Spinal cord (tissue), 9 donors: ENCODE measurements at regions not wholly inside any gene's neighbourhood (a gene's known extent, or its start where the extent isn't known, plus 50 kb on each side); places are given as distances from the start of the nearest gene placed in this dataset.

Experiments
- DNase-seq, 6 donors: peaks; one replicate each; pipeline versions ENCODE4 v3.0.0 to v3.0.0-alpha.2; 2013 to 2015; ENCODE audit warnings: low spot score in 6 of 6, low read depth in 4 of 6
- H3K27ac ChIP-seq: one replicate; pipeline ENCODE4 v1.5.1; 2013; ENCODE audit warnings: low read depth, low read length, control low read depth
- H3K27me3 ChIP-seq: one replicate; pipeline ENCODE4 v1.6.1; 2013; ENCODE audit warnings: low read length; ENCODE audit not compliant: control insufficient read depth, insufficient read depth
- H3K36me3 ChIP-seq: one replicate; pipeline ENCODE4 v1.6.1; 2013; ENCODE audit warnings: low read length; ENCODE audit not compliant: control insufficient read depth, insufficient read depth
- H3K4me1 ChIP-seq: one replicate; pipeline ENCODE4 v1.6.1; 2013; ENCODE audit warnings: low read length; ENCODE audit not compliant: control insufficient read depth, insufficient read depth
- H3K4me3 ChIP-seq: one replicate; pipeline ENCODE4 v1.5.1; 2013; ENCODE audit warnings: low read depth, low read length, control low read depth
- H3K9me3 ChIP-seq: one replicate; pipeline ENCODE4 v1.6.1; 2013; ENCODE audit warnings: low read length; ENCODE audit not compliant: control insufficient read depth, insufficient read depth
- WGBS: methylation state at CpG from one replicate; pipeline ENCODE4 v1.1.5; 2013; ENCODE audit warnings: missing lambda C conversion rate; ENCODE audit not compliant: insufficient coverage; 5-methylcytosine and 5-hydroxymethylcytosine counted together
- donor health status: healthy.

- Histone ChIP-seq H3K27ac (no peak overlapping the region), H3K27me3 (no peaks in the 10 kb centered on the region), H3K4me3 (no peak overlapping the region), H3K9me3 (no peaks in the 10 kb centered on the region), H3K4me1 (no peaks in the 10 kb centered on the region), H3K36me3 (no peaks in the 10 kb centered on the region)
- no peak for DNase-seq
- 89% methylated on average over 45 of the region's 48 CpGs for WGBS
Measured at GRCh38 chr13:76189882-76190519, 553.9 kb downstream of the LMO7 start.

- Histone ChIP-seq H3K4me1 (no peaks in the 10 kb centered on the region), H3K27me3 (no peaks in the 10 kb centered on the region), H3K4me3 (no peak overlapping the region), H3K9me3 (no peaks in the 10 kb centered on the region), H3K27ac (no peak overlapping the region), H3K36me3 (no peaks in the 10 kb centered on the region)
- no CpG with 5 or more reads among the region's 5 CpGs for WGBS
- peak in 1 of 6 donors; percentile 24 for DNase-seq
Measured at GRCh38 chr13:76175961-76176725, 540.0 kb downstream of the LMO7 start.

GRCh38 chr13:76168661-76169060 lies 532.5 kb downstream of the LMO7 start:
- 100% methylated on average over 1 of the region's 3 CpGs for WGBS
- H3K4me3 ChIP-seq = no peak overlapping the region
- no peaks in the 10 kb centered on the region for H3K9me3 ChIP-seq
- H3K27me3 ChIP-seq = no peaks in the 10 kb centered on the region
- H3K27ac ChIP-seq = no peak overlapping the region
- no peaks in the 10 kb centered on the region for H3K4me1 ChIP-seq
- H3K36me3 ChIP-seq = no peaks in the 10 kb centered on the region
- DNase-seq = no peak

- DNase-seq = no peak
- no peaks in the 10 kb centered on the region for H3K36me3 ChIP-seq
- no peak overlapping the region for H3K4me3 ChIP-seq
- no peaks in the 10 kb centered on the region for H3K9me3 ChIP-seq
- WGBS = 77% methylated on average over 3 of the region's 3 CpGs
- no peak overlapping the region for H3K27ac ChIP-seq
- H3K27me3 ChIP-seq = no peaks in the 10 kb centered on the region
- H3K4me1 ChIP-seq = no peaks in the 10 kb centered on the region
Measured at GRCh38 chr13:76164290-76164689, 528.2 kb downstream of the LMO7 start.

GRCh38 chr13:76163761-76164160 lies 527.6 kb downstream of the LMO7 start:
- WGBS = no CpG with 5 or more reads among the region's 2 CpGs
- Histone ChIP-seq H3K27me3 (no peaks in the 10 kb centered on the region), H3K27ac (no peak overlapping the region), H3K4me1 (no peaks in the 10 kb centered on the region), H3K4me3 (no peak overlapping the region), H3K36me3 (no peaks in the 10 kb centered on the region), H3K9me3 (no peaks in the 10 kb centered on the region)
- no peak for DNase-seq

GRCh38 chr13:76160961-76161925 lies 525.1 kb downstream of the LMO7 start:
- no peak overlapping the region for H3K27ac ChIP-seq

GRCh38 chr13:76160506-76160905 lies 524.4 kb downstream of the LMO7 start:
- Histone ChIP-seq H3K4me1 (no peaks in the 10 kb centered on the region), H3K4me3 (no peak overlapping the region), H3K27me3 (no peaks in the 10 kb centered on the region), H3K36me3 (no peaks in the 10 kb centered on the region), H3K27ac (no peak overlapping the region), H3K9me3 (no peaks in the 10 kb centered on the region)
- 90% methylated on average over 2 of the region's 4 CpGs for WGBS
- peak in 1 of 6 donors; percentile 56 for DNase-seq

More at GRCh38 chr13:76160961-76161925, 525.1 kb downstream of the LMO7 start:
- H3K27me3 ChIP-seq = no peaks in the 10 kb centered on the region
- no peaks in the 10 kb centered on the region for H3K36me3 ChIP-seq
- no peaks in the 10 kb centered on the region for H3K9me3 ChIP-seq
- no CpG with 5 or more reads among the region's 2 CpGs for whole genome bisulfite sequencing
- H3K4me3 ChIP-seq = no peak overlapping the region
- peak in 1 of 6 donors; percentile 84 for DNase-seq
- H3K4me1 ChIP-seq = no peaks in the 10 kb centered on the region

GRCh38 chr13:76157926-76158325 lies 521.8 kb downstream of the LMO7 start:
- Histone ChIP-seq H3K4me1 (no peaks in the 10 kb centered on the region), H3K4me3 (no peak overlapping the region), H3K27me3 (no peaks in the 10 kb centered on the region), H3K27ac (no peak overlapping the region), H3K36me3 (no peaks in the 10 kb centered on the region), H3K9me3 (no peaks in the 10 kb centered on the region)
- DNase-seq = no peak

- no peaks in the 10 kb centered on the region for H3K4me1 ChIP-seq
- H3K36me3 ChIP-seq = no peaks in the 10 kb centered on the region
- no peak for DNase-seq
- no peaks in the 10 kb centered on the region for H3K9me3 ChIP-seq
- no peaks in the 10 kb centered on the region for H3K27me3 ChIP-seq
- no peak overlapping the region for H3K27ac ChIP-seq
- no peak overlapping the region for H3K4me3 ChIP-seq
Measured at GRCh38 chr13:76153239-76153638, 517.1 kb downstream of the LMO7 start.
